Pancreas (tissue), 10 donors: ENCODE measurements at regions not wholly inside any gene's neighbourhood (a gene's known extent, or its start where the extent isn't known, plus 50 kb on each side); places are given as distances from the start of the nearest gene placed in this dataset.
"Not testable (repeated sequence)": the region's sequence is repeated elsewhere in the genome, so short reads cannot be mapped to it uniquely, and the experiment has no call there.

Experiments
- ATAC-seq, 4 donors: fragments of 200-7000 bp; cut with Tn5 transposase; one replicate each; pipeline versions ENCODE4 v1.8.0 to v1.9.1; 2020; ENCODE audit warnings: mild to moderate bottlenecking in 4 of 4, moderate library complexity in 4 of 4
- DNase-seq, 6 donors: peaks; one replicate each; pipeline ENCODE4 v3.0.0-alpha.2; 2020
- FAIRE-seq: peaks from 2 replicates; lab custom pipeline; 2012; peaks lifted over from hg19 to GRCh38; lab: Jason Lieb, UNC
- H3K27ac ChIP-seq, 4 donors: fragments of 200-600 bp; sonication (generic); 1 replicate in 3 of 4; 2 replicates in 1 of 4; pipeline versions ENCODE4 v1.5.0 to v1.8.0; 2020
- H3K27me3 ChIP-seq, 4 donors: fragments of 200-600 bp; one replicate each; pipeline ENCODE4 v1.8.0; 2021
- H3K36me3 ChIP-seq, 3 donors: fragments of 200-600 bp; sonication (generic) in 1 of 3; one replicate each; pipeline versions ENCODE4 v1.5.0 to v1.8.0; 2020 to 2021
- H3K4me1 ChIP-seq, 3 donors: fragments of 200-600 bp; one replicate each; pipeline ENCODE4 v1.8.0; 2021
- H3K4me3 ChIP-seq, 4 donors: fragments of 200-600 bp; sonication (generic) in 2 of 4; one replicate each; pipeline versions ENCODE4 v1.5.0 to v1.8.0; 2020 to 2021
- H3K9me3 ChIP-seq, 4 donors: fragments of 200-600 bp; one replicate each; pipeline ENCODE4 v1.8.0; 2021
- WGBS, 2 donors: extraction: QIAGEN DNeasy Blood & Tissue Kit; methylation state at CpG; one replicate each; pipeline ENCODE4 v1.1.7; 2013; 5-methylcytosine and 5-hydroxymethylcytosine counted together
- intact Hi-C, 3 donors: fragments of 100-400 bp; cut with DNase I; formaldehyde crosslinking; loops; one replicate each; pipeline versions ENCODE4 v1.11.1 to v1.14.2; 2022
- TF ChIP-seq, protein P1 (sequence below), 4 donors: fragments of 200-600 bp; sonication (generic) in 3 of 4; IDR thresholded peaks; one replicate each; pipeline versions ENCODE4 v1.5.0 to v1.8.0; 2021; ENCODE audit warnings: antibody characterized with exemption in 4 of 4
- donor health status: healthy with polysubstance abuse.
- donor health status: DM: no; HTN: no; CAD: no; lungs with moderate emphysema.
- donor health status: DM: no; HTN: no; CAD: no.
- donor health status: control.
- donor health status: control.
- donor health status: Bipolar disorder and iron deficiency.
- donor health status: DM: yes; HTN: yes; CAD: no.
- donor health status: DM: no; HTN: no; CAD: no.
- donor health status: DM: no; HTN: no; CAD: no.
- donor health status: DM: yes; HTN: yes; CAD: no.

DNA sequence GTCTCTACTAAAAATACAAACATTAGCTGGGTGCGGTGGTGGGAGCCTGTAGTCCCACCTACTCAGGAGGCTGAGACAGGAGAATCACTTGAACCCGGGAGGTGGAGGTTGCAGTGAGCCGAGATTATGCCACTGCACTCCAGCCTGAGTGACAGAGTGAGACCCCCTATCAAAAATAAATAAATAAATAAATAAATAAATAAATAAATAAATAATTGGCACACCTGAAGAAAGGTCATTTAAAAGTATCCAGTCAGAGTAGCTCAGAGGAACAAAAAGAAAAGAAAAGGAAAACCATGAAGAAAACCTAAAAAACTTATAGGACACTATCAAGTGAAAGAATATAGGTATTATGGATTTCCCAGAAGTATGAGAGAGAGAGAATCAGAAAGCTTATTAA, 330.1 kb upstream of the AR start:
- H3K4me3 ChIP-seq, H3K4me1 ChIP-seq, H3K27me3 ChIP-seq, intact Hi-C loops, ATAC-seq, FAIRE-seq, H3K9me3 ChIP-seq, DNase-seq, H3K36me3 ChIP-seq, H3K27ac ChIP-seq: not testable (repeated sequence)
- 57 to 81% methylated on average over 3 of the region's 3 CpGs for WGBS, 2 donors

DNA sequence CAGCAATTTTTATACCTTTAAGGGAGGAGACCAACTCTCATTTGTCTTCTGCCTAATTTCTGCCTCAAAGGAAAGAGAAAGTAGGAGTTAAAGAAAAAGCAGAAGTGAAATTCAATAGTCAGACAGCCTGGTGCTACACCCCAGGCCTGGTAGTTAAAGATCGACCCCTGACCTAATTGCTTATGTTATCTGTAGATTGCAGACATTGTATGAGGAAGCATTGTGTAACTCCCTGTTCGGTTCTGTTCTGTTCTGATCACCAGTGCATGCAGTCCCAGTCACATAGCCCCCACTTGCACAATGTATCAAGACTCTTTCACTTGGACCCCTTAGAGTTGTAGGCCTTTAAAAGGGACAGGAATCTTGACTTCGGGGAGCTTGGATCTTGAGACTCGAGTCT, 335.9 kb upstream of the AR start:
- FAIRE-seq, result no peak
- Histone ChIP-seq H3K36me3 (no peaks in the 10 kb centered on the region), H3K9me3 (no peaks in the 10 kb centered on the region), H3K27ac (no peak overlapping the region), H3K4me1 (no peaks in the 10 kb centered on the region), H3K27me3 (no peaks in the 10 kb centered on the region), H3K4me3 (no peak overlapping the region)
- WGBS, 2 donors, result 42 to 56% methylated on average over 4 of the region's 4 CpGs
- intact Hi-C loops, result no loop called here
- TF ChIP-seq, protein P1, sequence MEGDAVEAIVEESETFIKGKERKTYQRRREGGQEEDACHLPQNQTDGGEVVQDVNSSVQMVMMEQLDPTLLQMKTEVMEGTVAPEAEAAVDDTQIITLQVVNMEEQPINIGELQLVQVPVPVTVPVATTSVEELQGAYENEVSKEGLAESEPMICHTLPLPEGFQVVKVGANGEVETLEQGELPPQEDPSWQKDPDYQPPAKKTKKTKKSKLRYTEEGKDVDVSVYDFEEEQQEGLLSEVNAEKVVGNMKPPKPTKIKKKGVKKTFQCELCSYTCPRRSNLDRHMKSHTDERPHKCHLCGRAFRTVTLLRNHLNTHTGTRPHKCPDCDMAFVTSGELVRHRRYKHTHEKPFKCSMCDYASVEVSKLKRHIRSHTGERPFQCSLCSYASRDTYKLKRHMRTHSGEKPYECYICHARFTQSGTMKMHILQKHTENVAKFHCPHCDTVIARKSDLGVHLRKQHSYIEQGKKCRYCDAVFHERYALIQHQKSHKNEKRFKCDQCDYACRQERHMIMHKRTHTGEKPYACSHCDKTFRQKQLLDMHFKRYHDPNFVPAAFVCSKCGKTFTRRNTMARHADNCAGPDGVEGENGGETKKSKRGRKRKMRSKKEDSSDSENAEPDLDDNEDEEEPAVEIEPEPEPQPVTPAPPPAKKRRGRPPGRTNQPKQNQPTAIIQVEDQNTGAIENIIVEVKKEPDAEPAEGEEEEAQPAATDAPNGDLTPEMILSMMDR (IDR thresholded peaks at IDR 0.05), result no peak
- no peak for DNase-seq
- ATAC-seq, result no peak

DNA sequence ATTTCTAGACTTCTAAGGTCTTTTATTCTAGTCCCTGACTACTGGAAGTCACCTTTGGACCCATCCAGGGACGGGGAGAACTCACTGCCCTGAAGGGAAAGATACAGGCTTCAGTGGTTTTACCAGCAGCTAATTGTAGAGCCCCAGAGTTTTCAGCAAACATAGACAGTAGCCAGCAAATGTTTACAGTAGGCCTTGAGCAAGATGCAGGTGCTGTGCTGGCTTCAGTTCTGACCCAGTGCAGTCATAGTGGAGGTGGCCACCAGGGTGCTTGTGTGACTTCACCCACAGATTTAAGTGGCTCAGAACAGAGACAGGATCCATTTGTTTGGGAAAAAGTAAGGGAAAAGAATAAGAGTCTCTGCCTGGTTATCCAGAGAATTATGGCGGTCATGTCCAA, 384.4 kb upstream of the AR start:
- FAIRE-seq, result no peak
- Histone ChIP-seq H3K4me1 (no peaks in the 10 kb centered on the region), H3K27ac (no peak overlapping the region), H3K4me3 (no peak overlapping the region), H3K36me3 (no peaks in the 10 kb centered on the region), H3K27me3 (no peaks in the 10 kb centered on the region), H3K9me3 (no peaks in the 10 kb centered on the region)
- DNase-seq, result no peak
- 59 to 60% methylated on average over 2 of the region's 2 CpGs for WGBS, 2 donors
- intact Hi-C loops, result no loop called here
- no peak for ATAC-seq
- TF ChIP-seq, protein P1 (IDR thresholded peaks at IDR 0.05), result no peak

DNA sequence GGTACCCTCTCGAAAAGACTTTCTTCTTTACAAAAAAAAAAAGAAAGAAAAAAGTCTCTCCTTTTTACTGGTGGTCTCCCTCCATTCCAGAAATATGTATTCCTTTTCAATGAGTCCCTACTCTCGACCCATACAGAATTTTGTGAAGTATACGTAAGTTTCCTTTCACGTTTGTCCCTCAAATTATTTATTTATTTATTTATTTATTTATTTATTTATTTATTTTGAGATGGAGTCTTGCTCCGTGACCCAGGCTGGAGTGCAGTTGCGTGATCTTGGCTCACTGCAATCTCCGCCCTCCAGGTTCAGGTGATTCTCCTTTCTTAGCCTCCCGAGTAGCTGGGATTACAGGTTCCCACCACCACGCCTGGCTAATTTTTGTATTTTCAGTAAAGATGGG, 429.2 kb upstream of the AR start:
- DNase-seq, result no peak
- ATAC-seq, result no peak
- TF ChIP-seq, protein P1 (IDR thresholded peaks at IDR 0.05), result no peak
- WGBS, 2 donors, result 62 to 65% methylated on average over 9 of the region's 9 CpGs
- FAIRE-seq, result no peak
- no peaks in the 10 kb centered on the region for H3K36me3 ChIP-seq
- peaks cover 0 to 5% (median 2%) of the 10 kb centered on the region in 4 donors for H3K27me3 ChIP-seq
- H3K27ac ChIP-seq, result no peak overlapping the region
- H3K9me3 ChIP-seq, result no peaks in the 10 kb centered on the region
- no peaks in the 10 kb centered on the region for H3K4me1 ChIP-seq
- no peak overlapping the region for H3K4me3 ChIP-seq
- intact Hi-C loops, result no loop called here

DNA sequence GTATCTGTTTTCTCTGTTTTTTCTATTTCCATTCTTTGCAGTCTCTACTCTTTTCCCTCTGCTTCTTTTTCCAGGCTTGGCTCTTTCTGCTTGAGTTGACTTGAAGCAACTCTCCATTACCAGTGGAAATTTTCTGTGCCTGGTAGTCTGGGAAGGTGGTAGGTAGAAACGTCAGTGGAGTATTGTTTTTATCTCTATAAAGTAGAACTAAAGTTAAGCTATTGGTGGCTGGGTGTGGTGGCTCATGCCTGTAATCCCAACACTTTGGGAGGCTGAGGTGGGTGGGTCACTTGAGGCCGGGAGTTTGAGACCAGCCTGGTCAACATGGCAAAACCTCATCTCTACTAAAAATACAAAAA, 438.1 kb upstream of the AR start:
- FAIRE-seq (no peak), DNase-seq (no peak), ATAC-seq (no peak)
- H3K9me3 ChIP-seq, result no peaks in the 10 kb centered on the region
- TF ChIP-seq, protein P1 (IDR thresholded peaks at IDR 0.05), result no peak
- intact Hi-C loops, result no loop called here
- no peak overlapping the region for H3K27ac ChIP-seq
- H3K4me3 ChIP-seq, result no peak overlapping the region
- H3K36me3 ChIP-seq, result no peaks in the 10 kb centered on the region
- WGBS, 2 donors, result 39 to 51% methylated on average over 2 of the region's 2 CpGs
- no peaks in the 10 kb centered on the region for H3K27me3 ChIP-seq
- no peaks in the 10 kb centered on the region for H3K4me1 ChIP-seq
